Liver (tissue), 8 donors: ENCODE measurements at regions not wholly inside any gene's neighbourhood (a gene's known extent, or its start where the extent isn't known, plus 50 kb on each side); places are given as distances from the start of the nearest gene placed in this dataset.

Experiments
- DNase-seq: peaks from one replicate; pipeline ENCODE4 v3.0.0-alpha.2; 2017; ENCODE audit warnings: low spot score
- H3K27ac ChIP-seq, 2 donors: one replicate each; pipeline ENCODE4 v1.7.0; 2013; ENCODE audit warnings: inconsistent platforms in 2 of 2, low read length in 2 of 2, control low read depth in 1 of 2, low read depth in 1 of 2, mild to moderate bottlenecking in 1 of 2
- H3K27me3 ChIP-seq, 4 donors: one replicate each; pipeline versions ENCODE4 v1.6.1 to v1.7.0; 2013; ENCODE audit warnings: low read length in 3 of 4, inconsistent platforms in 1 of 4, mild to moderate bottlenecking in 1 of 4, moderate library complexity in 1 of 4; ENCODE audit not compliant: control insufficient read depth in 4 of 4, insufficient read depth in 4 of 4
- H3K36me3 ChIP-seq, 4 donors: one replicate each; pipeline versions ENCODE4 v1.6.1 to v1.7.0; 2013; ENCODE audit warnings: low read length in 3 of 4, mild to moderate bottlenecking in 3 of 4, low read depth in 1 of 4, moderate library complexity in 1 of 4; ENCODE audit not compliant: control insufficient read depth in 4 of 4, insufficient read depth in 3 of 4
- H3K4me1 ChIP-seq, 4 donors: one replicate each; pipeline versions ENCODE4 v1.6.1 to v1.7.0; 2013; ENCODE audit warnings: low read length in 3 of 4, mild to moderate bottlenecking in 3 of 4, moderate library complexity in 1 of 4; ENCODE audit not compliant: control insufficient read depth in 4 of 4, insufficient read depth in 4 of 4
- H3K4me3 ChIP-seq, 3 donors: one replicate each; pipeline versions ENCODE4 v1.6.1 to v1.7.0; 2013; ENCODE audit warnings: low read length in 3 of 3, control low read depth in 1 of 3, low read depth in 1 of 3, mild to moderate bottlenecking in 1 of 3
- H3K9ac ChIP-seq, 2 donors: one replicate each; pipeline ENCODE4 v1.7.0; 2013; ENCODE audit warnings: low read length in 2 of 2, mild to moderate bottlenecking in 2 of 2, moderate library complexity in 2 of 2, control low read depth in 1 of 2, low read depth in 1 of 2
- H3K9me3 ChIP-seq, 4 donors: one replicate each; pipeline versions ENCODE4 v1.6.1 to v1.7.0; 2013; ENCODE audit warnings: low read length in 3 of 4; ENCODE audit not compliant: control insufficient read depth in 4 of 4
- ATF3 ChIP-seq: IDR thresholded peaks from 2 replicates; pipeline ENCODE4 v1.6.1; 2016; ENCODE audit warnings: antibody characterized with exemption
- CTCF ChIP-seq: fragments of 150-350 bp; IDR thresholded peaks from 2 replicates; pipeline ENCODE4 v1.5.1; 2017; ENCODE audit warnings: improper control_type of control experiment, low read depth, low read length; ENCODE audit not compliant: missing input control
- EGR1 ChIP-seq, 2 donors: IDR thresholded peaks; 2 replicates each; pipeline ENCODE4 v1.6.1; 2016 to 2018; ENCODE audit warnings: antibody characterized with exemption in 2 of 2, low read depth in 2 of 2
- FOXA1 ChIP-seq: IDR thresholded peaks from 2 replicates; pipeline ENCODE4 v1.6.1; 2016; ENCODE audit warnings: antibody characterized with exemption
- FOXA2 ChIP-seq: IDR thresholded peaks from 2 replicates; pipeline ENCODE4 v1.6.1; 2016; ENCODE audit warnings: antibody characterized with exemption
- GABPA ChIP-seq, 2 donors: IDR thresholded peaks in 1 of 2; conservative IDR thresholded peaks in 1 of 2; 2 replicates each; pipeline ENCODE4 v1.6.1; 2016; ENCODE audit warnings: antibody characterized with exemption in 2 of 2, mild to moderate bottlenecking in 1 of 2, moderate library complexity in 1 of 2
- HNF4G ChIP-seq: IDR thresholded peaks from 2 replicates; pipeline ENCODE4 v1.6.1; 2016; ENCODE audit warnings: antibody characterized with exemption
- JUND ChIP-seq, 2 donors: IDR thresholded peaks; 2 replicates each; pipeline ENCODE4 v1.6.1; 2016; ENCODE audit warnings: antibody characterized with exemption in 2 of 2
- NR2F2 ChIP-seq: IDR thresholded peaks from 2 replicates; pipeline ENCODE4 v1.6.1; 2016; ENCODE audit warnings: antibody characterized with exemption
- RAD21 ChIP-seq, 2 donors: IDR thresholded peaks; 2 replicates each; pipeline ENCODE4 v1.6.1; 2016; ENCODE audit warnings: antibody characterized with exemption in 2 of 2, mild to moderate bottlenecking in 2 of 2
- RXRA ChIP-seq, 2 donors: IDR thresholded peaks; 2 replicates each; pipeline ENCODE4 v1.6.1; 2017 to 2018; ENCODE audit warnings: antibody characterized with exemption in 2 of 2, mild to moderate bottlenecking in 1 of 2
- TAF1 ChIP-seq: conservative IDR thresholded peaks from 2 replicates; pipeline ENCODE4 v1.6.1; 2016; ENCODE audit warnings: antibody characterized with exemption, mild to moderate bottlenecking
- YY1 ChIP-seq: IDR thresholded peaks from 2 replicates; pipeline ENCODE4 v1.6.1; 2016; ENCODE audit warnings: antibody characterized with exemption, mild to moderate bottlenecking
- ZBTB33 ChIP-seq: IDR thresholded peaks from 2 replicates; pipeline ENCODE4 v1.6.1; 2016; ENCODE audit warnings: antibody characterized with exemption
- WGBS: extraction: QIAGEN DNeasy Blood & Tissue Kit; methylation state at CpG from one replicate; pipeline ENCODE4 v1.1.7; 2013; 5-methylcytosine and 5-hydroxymethylcytosine counted together
- TF ChIP-seq, protein P1 (sequence below): IDR thresholded peaks from 2 replicates; pipeline ENCODE4 v1.6.1; 2016; ENCODE audit warnings: antibody characterized with exemption
- donor health status: healthy.
- donor health status: healthy.
- donor health status: healthy.
- donor health status: healthy.
- donor health status: healthy.

DNA sequence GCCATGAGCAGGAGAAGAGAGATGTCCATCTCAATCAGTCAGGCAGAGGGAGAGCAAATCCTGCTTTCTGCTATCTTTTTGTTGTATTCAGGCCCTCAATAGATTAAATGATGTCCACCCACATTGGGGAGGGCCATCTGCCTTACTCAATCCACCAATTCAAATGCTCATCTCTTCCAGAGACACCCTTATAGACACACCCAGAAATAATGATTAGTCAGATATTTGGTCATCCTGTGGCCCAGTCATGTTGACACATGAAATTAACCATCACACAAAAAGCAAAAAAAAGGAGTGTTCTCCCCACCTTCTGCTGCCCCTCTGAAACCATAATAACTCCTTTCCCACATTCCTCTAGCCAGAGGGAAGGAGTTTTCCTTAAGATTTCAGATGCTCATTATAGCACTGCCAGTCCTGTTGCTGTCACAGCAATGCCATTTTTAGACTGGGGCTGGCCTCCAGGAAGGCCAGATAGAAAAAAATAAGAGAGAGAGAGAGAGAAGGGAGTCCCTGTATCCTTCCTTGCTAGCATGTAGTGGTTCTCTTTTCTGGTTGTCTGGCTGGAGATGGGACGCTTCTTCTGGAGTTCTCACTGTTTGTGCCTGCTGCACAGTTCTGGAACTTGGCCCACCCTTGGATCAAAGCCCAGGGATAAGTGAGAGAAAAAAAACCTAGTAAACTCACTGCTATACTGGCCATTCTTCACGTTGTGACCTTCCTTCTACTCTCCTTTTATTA lies 177.7 kb downstream of the RBM46 start:
- DNase-seq = no peak

DNA sequence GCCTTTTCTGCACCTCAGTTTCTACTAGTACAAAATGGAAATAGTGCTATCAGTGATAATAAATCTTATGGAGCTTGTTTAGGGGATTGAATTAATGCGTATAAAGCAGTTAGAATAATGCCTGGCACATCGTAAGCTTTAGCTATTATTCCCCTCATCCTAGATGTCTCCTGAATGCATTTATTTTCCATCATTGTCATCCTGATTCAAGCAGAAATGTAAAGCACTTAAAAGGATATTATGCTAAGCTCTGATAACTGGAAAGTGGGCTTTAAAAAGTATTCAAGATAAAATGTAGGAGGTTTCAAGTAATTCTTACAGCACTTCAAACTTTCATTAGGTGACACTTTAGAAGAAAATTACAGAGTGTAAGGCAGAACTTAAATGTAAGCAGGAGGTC lies 178.7 kb downstream of the RBM46 start:
- no peak overlapping the region for H3K9ac ChIP-seq
- no peak overlapping the region for H3K27ac ChIP-seq
- H3K4me3 ChIP-seq = no peak overlapping the region
- TF ChIP-seq HNF4G (no peak), YY1 (no peak), RAD21 (IDR thresholded peaks at IDR 0.05) (no peak), JUND (IDR thresholded peaks at IDR 0.05) (no peak)
- H3K4me1 ChIP-seq = peaks cover 7 to 18% (median 12%) of the 10 kb centered on the region in 4 donors
- WGBS = 94% methylated on average over 2 of the region's 2 CpGs
- H3K27me3 ChIP-seq = no peaks in the 10 kb centered on the region
- DNase-seq = no peak
- H3K36me3 ChIP-seq = no peaks in the 10 kb centered on the region
- H3K9me3 ChIP-seq = no peaks in the 10 kb centered on the region

More for the DNA sequence above, 177.7 kb downstream of the RBM46 start:
- H3K36me3 ChIP-seq = no peaks in the 10 kb centered on the region
- 19% methylated on average over 2 of the region's 2 CpGs for WGBS
- TF ChIP-seq ATF3 = no peak
- peak; percentile 29 for TF ChIP-seq FOXA2
- no peak for TF ChIP-seq TAF1
- H3K4me3 ChIP-seq = no peak overlapping the region
- H3K27me3 ChIP-seq = no peaks in the 10 kb centered on the region
- H3K9me3 ChIP-seq = no peaks in the 10 kb centered on the region
- H3K9ac ChIP-seq = no peak overlapping the region
- H3K27ac ChIP-seq = no peak overlapping the region
- H3K4me1 ChIP-seq = peaks cover 7 to 18% (median 12%) of the 10 kb centered on the region in 4 donors

- 89% methylated on average over 4 of the region's 4 CpGs for WGBS
- DNase-seq = no peak
- peaks cover 7 to 14% (median 11%) of the 10 kb centered on the region in 4 donors for H3K4me1 ChIP-seq
- no peak overlapping the region for H3K4me3 ChIP-seq
- no peak overlapping the region for H3K9ac ChIP-seq
- no peaks in the 10 kb centered on the region for H3K9me3 ChIP-seq
- no peaks in the 10 kb centered on the region for H3K27me3 ChIP-seq
- no peaks in the 10 kb centered on the region for H3K36me3 ChIP-seq
- TF ChIP-seq GABPA (IDR thresholded peaks at IDR 0.05 in 1 of 2, conservative IDR thresholded peaks at IDR 0.05 in 1 of 2) (no peak), ZBTB33 (no peak), EGR1 (IDR thresholded peaks at IDR 0.05; ENCODE audit: low read depth in 2 of 2) (no peak), JUND (IDR thresholded peaks at IDR 0.05) (no peak), FOXA2 (no peak)
- TF ChIP-seq, protein P1, sequence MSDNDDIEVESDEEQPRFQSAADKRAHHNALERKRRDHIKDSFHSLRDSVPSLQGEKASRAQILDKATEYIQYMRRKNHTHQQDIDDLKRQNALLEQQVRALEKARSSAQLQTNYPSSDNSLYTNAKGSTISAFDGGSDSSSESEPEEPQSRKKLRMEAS = no peak
- no peak overlapping the region for H3K27ac ChIP-seq
Measured at GRCh38 chr4:154960476-154960875, 179.4 kb downstream of the RBM46 start.

DNA sequence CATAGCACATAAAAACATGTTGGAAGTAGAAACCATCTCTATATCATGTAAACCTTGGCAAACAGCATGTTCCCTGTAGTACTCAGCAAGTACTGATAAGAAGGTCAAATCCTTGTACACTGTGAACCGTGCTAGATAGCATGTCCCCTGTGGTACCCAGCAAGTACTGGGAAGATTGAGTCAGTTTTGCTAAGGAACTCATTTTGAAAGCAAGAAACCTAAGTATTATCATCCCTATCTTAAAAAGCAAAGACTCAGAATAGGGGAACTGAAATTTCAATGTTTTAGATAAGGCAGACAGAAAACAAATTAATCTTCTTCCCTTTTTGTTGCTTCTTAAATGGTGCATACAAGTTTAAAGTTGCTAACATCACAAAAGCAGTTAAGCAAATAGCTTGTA lies 180.2 kb downstream of the RBM46 start:
- Histone ChIP-seq H3K9me3 (no peaks in the 10 kb centered on the region), H3K4me3 (no peak overlapping the region), H3K4me1 (peaks cover 7 to 14% (median 11%) of the 10 kb centered on the region in 4 donors), H3K9ac (no peak overlapping the region), H3K27ac (no peak overlapping the region), H3K36me3 (no peaks in the 10 kb centered on the region), H3K27me3 (no peaks in the 10 kb centered on the region)
- no peak for DNase-seq
- TF ChIP-seq FOXA1 (no peak), FOXA2 (no peak), CTCF (no peak), RAD21 (IDR thresholded peaks at IDR 0.05) (no peak), NR2F2 (no peak), EGR1 (IDR thresholded peaks at IDR 0.05; ENCODE audit: low read depth in 2 of 2) (no peak), ZBTB33 (no peak), JUND (IDR thresholded peaks at IDR 0.05) (no peak), YY1 (no peak), RXRA (IDR thresholded peaks at IDR 0.05) (no peak)
- WGBS = 21% methylated on average over 1 of the region's 1 CpG
